Astrocyte (in vitro differentiated cells and primary cell): ENCODE measurements at regions not wholly inside any gene's neighbourhood (a gene's known extent, or its start where the extent isn't known, plus 50 kb on each side); places are given as distances from the start of the nearest gene placed in this dataset.

Source experiments
- CTCF ChIP-seq: IDR thresholded peaks from 2 replicates; pipeline ENCODE4 v1.5.1; 2011; ENCODE audit warnings: low read depth, mild to moderate bottlenecking, inconsistent platforms, low read length, moderate library complexity; ENCODE audit not compliant: insufficient read depth
- EZH2 ChIP-seq: IDR thresholded peaks from 2 replicates; pipeline ENCODE4 v1.6.1; 2012; ENCODE audit warnings: mild to moderate bottlenecking, low read length, inconsistent platforms; ENCODE audit not compliant: insufficient read depth

- TF ChIP-seq CTCF, result no peak
- TF ChIP-seq EZH2, result no peak
Measured at GRCh38 chr17:77316191-77316641, 175.4 kb downstream of the SEC14L1 start.
